ENCODE measurements at regions not wholly inside any gene's neighbourhood (a gene's known extent, or its start where the extent isn't known, plus 50 kb on each side); places are given as distances from the start of the nearest gene placed in this dataset.

DNA sequence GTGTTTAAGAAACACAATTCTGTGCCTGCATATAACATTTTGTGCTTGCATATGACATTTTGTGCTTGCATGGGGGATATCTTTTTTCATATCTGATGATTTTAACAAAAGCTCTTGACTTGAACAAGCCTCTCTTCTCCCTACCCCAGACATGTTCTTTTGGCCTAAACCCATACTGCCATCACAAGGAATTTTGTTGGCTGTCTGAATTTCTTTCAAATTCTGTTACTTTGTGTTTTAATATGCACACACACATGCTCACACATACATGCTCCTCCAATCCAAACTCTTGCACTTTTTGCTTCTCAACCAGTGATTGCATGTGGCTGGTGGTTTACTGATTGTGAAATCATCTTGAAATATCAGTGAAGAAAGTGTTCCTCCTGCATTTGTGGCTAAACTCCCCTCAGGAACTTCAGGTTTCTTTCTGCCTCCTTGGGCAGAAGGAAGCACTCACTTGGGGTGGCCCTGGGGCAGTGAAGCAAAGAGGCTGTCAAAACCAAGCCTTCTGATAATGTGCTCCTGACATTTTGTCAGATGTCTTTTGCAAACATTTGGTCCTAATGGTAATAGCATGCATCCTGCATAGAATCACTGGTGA is 377.2 kb upstream of the KLF4 start:
- H3K4me3 ChIP-seq (ENCODE audit: low read depth, low read length) = no peak overlapping the region
- TF ChIP-seq CTCF (IDR thresholded peaks at IDR 0.05; ENCODE audit: insufficient read depth, low read depth, low read length, missing control alignments) = no peak
- DNase-seq (ENCODE audit: low read depth) = no peak

GRCh38 chr9:107863396-107863795 is 373.8 kb upstream of the KLF4 start:
- H3K4me3 ChIP-seq (ENCODE audit: low read depth, low read length) = no peak overlapping the region
- TF ChIP-seq CTCF (IDR thresholded peaks at IDR 0.05; ENCODE audit: insufficient read depth, low read depth, low read length, missing control alignments) = no peak
- no peak for DNase-seq (ENCODE audit: low read depth)

- no peak overlapping the region for H3K4me3 ChIP-seq (ENCODE audit: low read depth, low read length)
- DNase-seq (ENCODE audit: low read depth) = no peak
- no peak for TF ChIP-seq CTCF (IDR thresholded peaks at IDR 0.05; ENCODE audit: insufficient read depth, low read depth, low read length, missing control alignments)
These were observed 373.3 kb upstream of the KLF4 start for GRCh38 chr9:107862881-107863280.

- TF ChIP-seq CTCF (IDR thresholded peaks at IDR 0.05; ENCODE audit: insufficient read depth, low read depth, low read length, missing control alignments) = no peak
- no peak for DNase-seq (ENCODE audit: low read depth)
- H3K4me3 ChIP-seq (ENCODE audit: low read depth, low read length) = no peak overlapping the region
These were observed 372.8 kb upstream of the KLF4 start for GRCh38 chr9:107862323-107862722.

DNA sequence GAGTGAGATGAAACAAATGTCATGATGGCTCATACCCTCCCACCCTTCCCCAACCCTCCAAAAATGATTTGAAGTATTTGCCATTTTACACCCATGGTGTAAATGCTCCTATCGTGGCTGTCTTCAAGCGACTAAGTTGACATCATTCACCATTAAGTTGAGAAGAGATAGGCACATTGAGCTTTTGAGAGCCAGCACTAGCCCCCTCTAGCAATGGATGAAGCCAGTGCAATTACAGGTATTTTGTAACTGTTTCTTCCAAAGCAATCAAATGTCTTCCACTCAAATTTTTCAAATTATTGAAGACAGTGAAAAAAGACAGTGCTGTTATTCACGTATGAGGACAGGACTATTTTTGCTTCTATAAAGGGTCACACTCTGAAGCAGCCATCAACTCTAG is 371.5 kb upstream of the KLF4 start:
- no peak for DNase-seq (ENCODE audit: low read depth)
- no peak for TF ChIP-seq CTCF (IDR thresholded peaks at IDR 0.05; ENCODE audit: insufficient read depth, low read depth, low read length, missing control alignments)
- H3K4me3 ChIP-seq (ENCODE audit: low read depth, low read length) = no peak overlapping the region

DNA sequence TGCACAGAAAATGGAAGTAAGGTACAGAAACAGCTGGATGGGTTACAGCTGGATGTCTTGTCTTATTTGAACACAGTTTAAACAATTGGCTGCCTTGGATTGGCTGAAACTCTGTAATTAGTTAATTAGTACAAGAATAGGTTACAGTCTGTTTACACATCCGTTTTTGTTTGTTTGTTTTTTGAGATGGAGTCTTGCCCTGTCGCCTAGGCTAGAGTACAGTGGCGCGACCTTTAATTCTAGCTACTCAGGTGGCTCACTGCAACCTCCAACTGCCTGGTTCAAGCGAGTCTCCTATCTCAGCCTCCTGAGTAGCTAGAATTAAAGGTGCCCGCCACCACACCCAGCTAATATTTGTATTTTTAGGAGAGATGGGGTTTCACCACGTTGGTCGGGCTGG is 368.7 kb upstream of the KLF4 start:
- no peak for DNase-seq (ENCODE audit: low read depth)
- no peak overlapping the region for H3K4me3 ChIP-seq (ENCODE audit: low read depth, low read length)
- TF ChIP-seq CTCF (IDR thresholded peaks at IDR 0.05; ENCODE audit: insufficient read depth, low read depth, low read length, missing control alignments) = no peak

DNA sequence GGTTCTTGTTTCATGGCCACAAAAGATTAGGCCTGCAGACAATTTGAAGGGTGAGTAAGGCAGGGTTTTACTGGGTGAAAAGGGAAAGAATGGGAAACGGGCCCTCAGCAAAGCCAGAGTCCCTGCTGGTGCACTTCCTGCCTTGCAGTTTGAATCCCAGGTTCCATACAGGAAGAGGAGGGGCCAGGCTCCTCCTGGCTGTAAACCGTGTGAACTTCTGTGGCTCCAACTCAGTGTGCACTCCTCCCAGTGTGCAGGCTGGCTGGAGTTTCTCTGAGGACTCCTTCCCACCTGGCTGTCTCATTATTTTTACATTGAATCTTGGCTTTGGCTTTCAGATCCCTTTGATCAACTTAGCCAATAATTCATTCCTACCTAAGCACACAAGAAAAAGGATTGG is 367.1 kb upstream of the KLF4 start:
- no peak overlapping the region for H3K4me3 ChIP-seq (ENCODE audit: low read depth, low read length)
- no peak for DNase-seq (ENCODE audit: low read depth)
- TF ChIP-seq CTCF (IDR thresholded peaks at IDR 0.05; ENCODE audit: insufficient read depth, low read depth, low read length, missing control alignments) = no peak
